ENCODE measurements at regions not wholly inside any gene's neighbourhood (a gene's known extent, or its start where the extent isn't known, plus 50 kb on each side); places are given as distances from the start of the nearest gene placed in this dataset.

DNA sequence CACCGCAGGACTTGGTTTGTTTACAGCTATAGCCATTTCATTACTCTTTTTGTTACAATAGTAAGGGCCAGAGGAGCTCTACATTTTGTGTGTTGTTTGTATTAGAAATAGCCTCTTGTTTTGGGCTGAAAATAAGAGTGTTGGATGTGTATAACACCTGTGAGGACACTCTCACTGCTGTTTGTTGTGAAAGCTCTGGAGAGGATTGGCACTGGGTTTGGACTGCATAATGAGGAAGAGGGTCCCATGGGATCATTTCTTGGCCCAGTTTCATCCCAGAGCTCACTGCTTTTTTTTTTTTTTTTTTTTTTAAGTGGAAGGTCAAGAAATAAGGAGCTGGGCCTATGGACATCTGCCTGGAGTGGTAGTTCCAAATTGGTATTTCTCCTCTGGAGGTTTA is 61.6 kb upstream of the KIAA0040 start:
- ChIA-PET CTCF (interaction anchor here (0.9 to 1.3 kb wide), 4 partner anchors 65 to 102 kb away, joined by 3 to 5 read pairs (median 4); no protein-coding TSS in a partner anchor), POLR2A (interaction anchor here (0.6 kb wide), 1 partner anchor 191 kb away, joined by 3 read pairs; no protein-coding TSS in a partner anchor)
- Mint-ChIP-seq H3K36me3 (no peaks in the 10 kb centered on the region), H3K9me3 (0 out of 2 replicates have a peak, but pooled peaks cover 15% of the 10 kb centered on the region), H3K4me3 (no peak overlapping the region), H3K27ac (no peak overlapping the region), H3K4me1 (0 out of 2 replicates have a peak, but pooled peaks cover 6% of the 10 kb centered on the region), H3K27me3 (ENCODE audit: low read depth) (peaks cover 17% of the 10 kb centered on the region)
- TF ChIP-seq, protein P1, sequence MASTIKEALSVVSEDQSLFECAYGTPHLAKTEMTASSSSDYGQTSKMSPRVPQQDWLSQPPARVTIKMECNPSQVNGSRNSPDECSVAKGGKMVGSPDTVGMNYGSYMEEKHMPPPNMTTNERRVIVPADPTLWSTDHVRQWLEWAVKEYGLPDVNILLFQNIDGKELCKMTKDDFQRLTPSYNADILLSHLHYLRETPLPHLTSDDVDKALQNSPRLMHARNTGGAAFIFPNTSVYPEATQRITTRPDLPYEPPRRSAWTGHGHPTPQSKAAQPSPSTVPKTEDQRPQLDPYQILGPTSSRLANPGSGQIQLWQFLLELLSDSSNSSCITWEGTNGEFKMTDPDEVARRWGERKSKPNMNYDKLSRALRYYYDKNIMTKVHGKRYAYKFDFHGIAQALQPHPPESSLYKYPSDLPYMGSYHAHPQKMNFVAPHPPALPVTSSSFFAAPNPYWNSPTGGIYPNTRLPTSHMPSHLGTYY (CRISPR knock-in tag; IDR thresholded peaks at IDR 0.05) = no peak
- TF ChIP-seq, protein P2, sequence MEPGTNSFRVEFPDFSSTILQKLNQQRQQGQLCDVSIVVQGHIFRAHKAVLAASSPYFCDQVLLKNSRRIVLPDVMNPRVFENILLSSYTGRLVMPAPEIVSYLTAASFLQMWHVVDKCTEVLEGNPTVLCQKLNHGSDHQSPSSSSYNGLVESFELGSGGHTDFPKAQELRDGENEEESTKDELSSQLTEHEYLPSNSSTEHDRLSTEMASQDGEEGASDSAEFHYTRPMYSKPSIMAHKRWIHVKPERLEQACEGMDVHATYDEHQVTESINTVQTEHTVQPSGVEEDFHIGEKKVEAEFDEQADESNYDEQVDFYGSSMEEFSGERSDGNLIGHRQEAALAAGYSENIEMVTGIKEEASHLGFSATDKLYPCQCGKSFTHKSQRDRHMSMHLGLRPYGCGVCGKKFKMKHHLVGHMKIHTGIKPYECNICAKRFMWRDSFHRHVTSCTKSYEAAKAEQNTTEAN (CRISPR knock-in tag; IDR thresholded peaks at IDR 0.05) = no peak
- TF ChIP-seq NR3C1 (CRISPR knock-in tag; conservative IDR thresholded peaks at IDR 0.05; ENCODE audit: low read depth) (no peak), ZNF121 (CRISPR knock-in tag; IDR thresholded peaks at IDR 0.05) (no peak), IRF2 (CRISPR knock-in tag; IDR thresholded peaks at IDR 0.05; ENCODE audit: borderline replicate concordance, low read depth) (no peak), ZNF263 (CRISPR knock-in tag; IDR thresholded peaks at IDR 0.05; ENCODE audit: low read depth) (no peak), NR1H2 (CRISPR knock-in tag; IDR thresholded peaks at IDR 0.05) (no peak)
- TF ChIP-seq, protein P3, sequence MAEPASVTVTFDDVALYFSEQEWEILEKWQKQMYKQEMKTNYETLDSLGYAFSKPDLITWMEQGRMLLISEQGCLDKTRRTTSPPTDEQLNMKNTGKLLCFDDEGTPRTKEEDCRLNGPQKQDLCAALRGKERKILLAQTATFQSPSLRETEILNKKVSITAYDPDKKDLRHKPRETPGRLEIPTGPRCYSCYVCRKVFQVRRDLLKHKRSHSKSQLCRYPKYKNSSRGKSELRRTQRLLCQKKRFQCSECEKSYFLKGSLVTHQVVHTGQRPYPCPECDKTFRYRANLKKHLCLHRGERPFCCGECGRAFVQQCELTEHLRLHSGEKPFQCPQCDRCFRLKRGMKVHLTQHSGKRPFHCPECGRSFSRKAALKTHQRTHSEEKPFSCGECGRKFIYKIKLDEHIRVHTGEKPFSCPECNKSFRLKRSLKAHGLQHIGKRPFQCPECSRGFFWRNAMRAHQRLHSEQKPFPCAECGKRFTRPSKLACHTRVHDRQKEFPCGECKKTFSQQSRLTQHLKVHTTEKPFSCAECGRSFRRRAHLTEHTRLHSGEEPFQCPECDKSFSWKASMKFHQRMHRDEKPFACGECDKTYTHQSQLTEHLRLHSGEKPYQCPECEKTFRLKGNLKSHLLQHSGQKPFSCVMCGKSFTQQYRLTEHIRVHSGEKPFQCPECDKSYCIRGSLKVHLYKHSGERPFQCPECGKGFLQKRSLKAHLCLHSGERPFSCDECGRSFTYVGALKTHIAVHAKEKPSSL (CRISPR knock-in tag; conservative IDR thresholded peaks at IDR 0.05) = no peak
- TF ChIP-seq, protein P4, sequence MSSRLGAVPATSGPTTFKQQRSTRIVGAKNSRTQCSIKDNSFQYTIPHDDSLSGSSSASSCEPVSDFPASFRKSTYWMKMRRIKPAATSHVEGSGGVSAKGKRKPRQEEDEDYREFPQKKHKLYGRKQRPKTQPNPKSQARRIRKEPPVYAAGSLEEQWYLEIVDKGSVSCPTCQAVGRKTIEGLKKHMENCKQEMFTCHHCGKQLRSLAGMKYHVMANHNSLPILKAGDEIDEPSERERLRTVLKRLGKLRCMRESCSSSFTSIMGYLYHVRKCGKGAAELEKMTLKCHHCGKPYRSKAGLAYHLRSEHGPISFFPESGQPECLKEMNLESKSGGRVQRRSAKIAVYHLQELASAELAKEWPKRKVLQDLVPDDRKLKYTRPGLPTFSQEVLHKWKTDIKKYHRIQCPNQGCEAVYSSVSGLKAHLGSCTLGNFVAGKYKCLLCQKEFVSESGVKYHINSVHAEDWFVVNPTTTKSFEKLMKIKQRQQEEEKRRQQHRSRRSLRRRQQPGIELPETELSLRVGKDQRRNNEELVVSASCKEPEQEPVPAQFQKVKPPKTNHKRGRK (CRISPR knock-in tag; IDR thresholded peaks at IDR 0.05; ENCODE audit: borderline replicate concordance) = no peak
- TF ChIP-seq, protein P5, sequence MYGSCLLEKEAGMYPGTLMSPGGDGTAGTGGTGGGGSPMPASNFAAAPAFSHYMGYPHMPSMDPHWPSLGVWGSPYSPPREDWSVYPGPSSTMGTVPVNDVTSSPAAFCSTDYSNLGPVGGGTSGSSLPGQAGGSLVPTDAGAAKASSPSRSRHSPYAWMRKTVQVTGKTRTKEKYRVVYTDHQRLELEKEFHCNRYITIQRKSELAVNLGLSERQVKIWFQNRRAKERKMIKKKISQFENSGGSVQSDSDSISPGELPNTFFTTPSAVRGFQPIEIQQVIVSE (CRISPR knock-in tag; IDR thresholded peaks at IDR 0.05; ENCODE audit: borderline replicate concordance) = no peak
- TF ChIP-seq, protein P6, sequence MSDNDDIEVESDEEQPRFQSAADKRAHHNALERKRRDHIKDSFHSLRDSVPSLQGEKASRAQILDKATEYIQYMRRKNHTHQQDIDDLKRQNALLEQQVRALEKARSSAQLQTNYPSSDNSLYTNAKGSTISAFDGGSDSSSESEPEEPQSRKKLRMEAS (CRISPR knock-in tag; IDR thresholded peaks at IDR 0.05) = no peak
- TF ChIP-seq, protein P7, sequence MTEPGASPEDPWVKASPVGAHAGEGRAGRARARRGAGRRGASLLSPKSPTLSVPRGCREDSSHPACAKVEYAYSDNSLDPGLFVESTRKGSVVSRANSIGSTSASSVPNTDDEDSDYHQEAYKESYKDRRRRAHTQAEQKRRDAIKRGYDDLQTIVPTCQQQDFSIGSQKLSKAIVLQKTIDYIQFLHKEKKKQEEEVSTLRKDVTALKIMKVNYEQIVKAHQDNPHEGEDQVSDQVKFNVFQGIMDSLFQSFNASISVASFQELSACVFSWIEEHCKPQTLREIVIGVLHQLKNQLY (CRISPR knock-in tag; IDR thresholded peaks at IDR 0.05) = no peak
- DNase-seq (ENCODE audit: low spot score) (no peak), ATAC-seq (no peak)

DNA sequence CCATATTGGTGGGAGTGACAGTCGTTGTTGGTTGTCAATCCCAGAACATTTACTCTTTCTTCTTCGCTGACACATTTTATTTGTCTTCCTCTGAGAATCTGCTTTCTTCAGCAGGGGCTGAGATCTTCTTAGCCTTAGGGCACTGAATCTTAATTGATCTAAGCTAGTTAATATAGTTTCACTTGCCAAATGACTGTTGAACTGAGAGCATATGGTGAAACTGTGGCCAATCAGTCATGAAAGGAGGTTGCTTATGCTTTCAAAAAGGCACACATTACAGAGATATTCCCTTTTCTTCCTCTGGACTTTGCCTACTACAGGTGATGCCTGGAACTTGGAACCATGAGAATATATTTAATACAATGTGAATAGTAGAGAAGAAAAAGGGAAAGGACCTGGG is 60.0 kb upstream of the KIAA0040 start:
- DNase-seq (ENCODE audit: low spot score) = no peak
- Mint-ChIP-seq H3K27ac (no peak overlapping the region), H3K36me3 (no peaks in the 10 kb centered on the region), H3K27me3 (ENCODE audit: low read depth) (peaks cover 6% of the 10 kb centered on the region; the same call in 1 of the 2 replicates), H3K4me3 (no peak overlapping the region), H3K9me3 (0 out of 2 replicates have a peak, but pooled peaks cover 13% of the 10 kb centered on the region), H3K4me1 (0 out of 2 replicates have a peak, but pooled peaks cover 6% of the 10 kb centered on the region)
- no peak for TF ChIP-seq MYBL2 (CRISPR knock-in tag; IDR thresholded peaks at IDR 0.05)
- TF ChIP-seq GRHL2 (CRISPR knock-in tag; IDR thresholded peaks at IDR 0.05; ENCODE audit: insufficient replicate concordance, severe bottlenecking) = no peak
- TF ChIP-seq ELF4 (CRISPR knock-in tag; IDR thresholded peaks at IDR 0.05; ENCODE audit: low read depth) = no peak
- TF ChIP-seq, protein P8, sequence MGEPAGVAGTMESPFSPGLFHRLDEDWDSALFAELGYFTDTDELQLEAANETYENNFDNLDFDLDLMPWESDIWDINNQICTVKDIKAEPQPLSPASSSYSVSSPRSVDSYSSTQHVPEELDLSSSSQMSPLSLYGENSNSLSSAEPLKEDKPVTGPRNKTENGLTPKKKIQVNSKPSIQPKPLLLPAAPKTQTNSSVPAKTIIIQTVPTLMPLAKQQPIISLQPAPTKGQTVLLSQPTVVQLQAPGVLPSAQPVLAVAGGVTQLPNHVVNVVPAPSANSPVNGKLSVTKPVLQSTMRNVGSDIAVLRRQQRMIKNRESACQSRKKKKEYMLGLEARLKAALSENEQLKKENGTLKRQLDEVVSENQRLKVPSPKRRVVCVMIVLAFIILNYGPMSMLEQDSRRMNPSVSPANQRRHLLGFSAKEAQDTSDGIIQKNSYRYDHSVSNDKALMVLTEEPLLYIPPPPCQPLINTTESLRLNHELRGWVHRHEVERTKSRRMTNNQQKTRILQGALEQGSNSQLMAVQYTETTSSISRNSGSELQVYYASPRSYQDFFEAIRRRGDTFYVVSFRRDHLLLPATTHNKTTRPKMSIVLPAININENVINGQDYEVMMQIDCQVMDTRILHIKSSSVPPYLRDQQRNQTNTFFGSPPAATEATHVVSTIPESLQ (CRISPR knock-in tag; IDR thresholded peaks at IDR 0.05) = no peak
- TF ChIP-seq, protein P9, sequence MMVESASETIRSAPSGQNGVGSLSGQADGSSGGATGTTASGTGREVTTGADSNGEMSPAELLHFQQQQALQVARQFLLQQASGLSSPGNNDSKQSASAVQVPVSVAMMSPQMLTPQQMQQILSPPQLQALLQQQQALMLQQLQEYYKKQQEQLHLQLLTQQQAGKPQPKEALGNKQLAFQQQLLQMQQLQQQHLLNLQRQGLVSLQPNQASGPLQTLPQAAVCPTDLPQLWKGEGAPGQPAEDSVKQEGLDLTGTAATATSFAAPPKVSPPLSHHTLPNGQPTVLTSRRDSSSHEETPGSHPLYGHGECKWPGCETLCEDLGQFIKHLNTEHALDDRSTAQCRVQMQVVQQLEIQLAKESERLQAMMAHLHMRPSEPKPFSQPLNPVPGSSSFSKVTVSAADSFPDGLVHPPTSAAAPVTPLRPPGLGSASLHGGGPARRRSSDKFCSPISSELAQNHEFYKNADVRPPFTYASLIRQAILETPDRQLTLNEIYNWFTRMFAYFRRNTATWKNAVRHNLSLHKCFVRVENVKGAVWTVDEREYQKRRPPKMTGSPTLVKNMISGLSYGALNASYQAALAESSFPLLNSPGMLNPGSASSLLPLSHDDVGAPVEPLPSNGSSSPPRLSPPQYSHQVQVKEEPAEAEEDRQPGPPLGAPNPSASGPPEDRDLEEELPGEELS (CRISPR knock-in tag; IDR thresholded peaks at IDR 0.05) = no peak
- no peak for TF ChIP-seq SP1 (CRISPR knock-in tag; conservative IDR thresholded peaks at IDR 0.05)
- TF ChIP-seq NR1H2 (CRISPR knock-in tag; IDR thresholded peaks at IDR 0.05) = no peak
- no peak for TF ChIP-seq RELA (CRISPR knock-in tag; IDR thresholded peaks at IDR 0.05; ENCODE audit: borderline replicate concordance)
- POLR2A ChIA-PET = no interaction called here
- no peak for ATAC-seq
- CTCF ChIA-PET = interaction anchor here (1.4 kb wide), 1 partner anchor 106 kb away, joined by 3 read pairs; no protein-coding TSS in a partner anchor
